ENCODE measurements at regions not wholly inside any gene's neighbourhood (a gene's known extent, or its start where the extent isn't known, plus 50 kb on each side); places are given as distances from the start of the nearest gene placed in this dataset.

DNA sequence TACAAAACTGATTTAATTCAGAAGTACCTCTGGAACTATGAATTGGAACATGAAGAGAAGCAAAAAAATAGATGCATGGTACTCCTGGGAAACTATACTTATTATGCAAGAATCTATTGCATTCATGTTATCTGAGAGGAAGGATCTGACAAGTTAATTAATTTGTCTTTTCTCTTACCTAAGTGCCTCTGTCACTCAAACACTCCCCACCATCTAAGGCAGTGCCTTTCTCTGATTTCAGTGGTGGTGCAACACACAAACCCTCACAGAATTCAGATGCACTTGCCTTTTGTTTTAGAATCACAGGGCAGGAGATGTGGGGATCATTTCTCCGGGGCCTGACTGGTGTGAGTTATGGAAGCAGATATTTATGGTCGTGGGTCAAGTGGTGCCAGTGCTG is 52.5 kb upstream of the C9orf72 start:
- TF ChIP-seq, protein P1, sequence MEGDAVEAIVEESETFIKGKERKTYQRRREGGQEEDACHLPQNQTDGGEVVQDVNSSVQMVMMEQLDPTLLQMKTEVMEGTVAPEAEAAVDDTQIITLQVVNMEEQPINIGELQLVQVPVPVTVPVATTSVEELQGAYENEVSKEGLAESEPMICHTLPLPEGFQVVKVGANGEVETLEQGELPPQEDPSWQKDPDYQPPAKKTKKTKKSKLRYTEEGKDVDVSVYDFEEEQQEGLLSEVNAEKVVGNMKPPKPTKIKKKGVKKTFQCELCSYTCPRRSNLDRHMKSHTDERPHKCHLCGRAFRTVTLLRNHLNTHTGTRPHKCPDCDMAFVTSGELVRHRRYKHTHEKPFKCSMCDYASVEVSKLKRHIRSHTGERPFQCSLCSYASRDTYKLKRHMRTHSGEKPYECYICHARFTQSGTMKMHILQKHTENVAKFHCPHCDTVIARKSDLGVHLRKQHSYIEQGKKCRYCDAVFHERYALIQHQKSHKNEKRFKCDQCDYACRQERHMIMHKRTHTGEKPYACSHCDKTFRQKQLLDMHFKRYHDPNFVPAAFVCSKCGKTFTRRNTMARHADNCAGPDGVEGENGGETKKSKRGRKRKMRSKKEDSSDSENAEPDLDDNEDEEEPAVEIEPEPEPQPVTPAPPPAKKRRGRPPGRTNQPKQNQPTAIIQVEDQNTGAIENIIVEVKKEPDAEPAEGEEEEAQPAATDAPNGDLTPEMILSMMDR (IDR thresholded peaks at IDR 0.05) = no peak

DNA sequence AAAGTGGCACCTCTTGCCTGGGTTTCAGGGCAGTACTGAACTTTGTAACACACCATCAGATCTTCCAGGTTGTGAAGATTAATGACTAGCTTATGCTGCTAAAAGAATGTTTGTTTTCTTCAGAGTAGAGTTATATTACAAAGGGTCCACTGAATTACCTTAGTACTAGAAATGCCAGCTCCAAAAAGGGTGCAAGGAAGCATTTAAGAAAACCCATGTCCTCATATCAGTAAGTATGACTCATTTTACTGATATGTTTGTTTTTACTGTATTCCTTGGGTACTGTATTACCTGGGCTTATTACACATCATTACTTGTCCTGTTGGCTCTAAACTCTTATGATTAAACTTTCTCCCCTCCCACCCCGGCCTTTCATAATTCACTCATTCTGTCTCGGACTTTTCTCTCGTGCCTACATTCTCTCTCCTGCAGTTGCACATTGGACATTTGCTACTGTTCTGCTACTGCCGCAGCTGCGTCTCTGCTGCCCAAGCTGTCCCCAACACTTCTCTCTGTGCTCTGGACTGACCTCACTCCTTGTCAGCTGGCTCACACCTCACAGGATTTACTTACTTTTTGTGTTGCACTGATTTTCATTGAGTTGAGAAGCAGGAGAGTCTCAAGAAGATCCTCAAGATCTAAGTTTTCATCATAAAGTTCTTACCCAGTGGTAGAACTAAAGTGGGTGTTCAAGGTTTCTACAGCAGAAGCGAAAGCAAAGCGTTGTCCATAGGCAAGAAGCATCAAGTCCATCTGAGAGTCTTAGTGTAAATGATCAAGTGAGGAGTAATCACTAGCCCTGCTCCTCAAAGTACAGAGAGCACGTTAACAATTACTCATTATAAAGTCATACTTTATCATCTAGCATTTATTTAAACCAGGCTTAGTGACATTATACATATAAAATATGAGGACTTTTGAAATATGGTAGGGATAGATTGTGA is 53.2 kb upstream of the C9orf72 start:
- TF ChIP-seq, protein P1 (IDR thresholded peaks at IDR 0.05) = no peak

DNA sequence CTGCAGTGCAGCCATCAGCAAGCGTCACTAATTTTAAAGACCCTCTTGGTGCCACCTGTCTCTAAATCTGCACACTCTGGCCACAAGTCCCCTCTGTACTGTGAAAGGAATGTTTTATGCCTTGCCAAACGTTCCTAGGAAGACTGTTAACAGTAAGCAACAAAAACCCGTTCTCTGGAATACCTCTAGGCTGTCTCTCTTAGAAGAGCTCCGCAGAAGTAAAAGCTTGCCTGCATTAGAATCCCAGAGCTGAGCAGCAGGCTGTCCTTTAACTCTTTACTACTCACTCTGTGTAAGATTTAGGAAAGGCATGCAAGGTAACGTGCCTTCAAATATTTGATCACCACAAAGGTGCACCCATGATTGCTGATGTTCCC is 53.9 kb upstream of the C9orf72 start:
- TF ChIP-seq, protein P1 (IDR thresholded peaks at IDR 0.05) = no peak

DNA sequence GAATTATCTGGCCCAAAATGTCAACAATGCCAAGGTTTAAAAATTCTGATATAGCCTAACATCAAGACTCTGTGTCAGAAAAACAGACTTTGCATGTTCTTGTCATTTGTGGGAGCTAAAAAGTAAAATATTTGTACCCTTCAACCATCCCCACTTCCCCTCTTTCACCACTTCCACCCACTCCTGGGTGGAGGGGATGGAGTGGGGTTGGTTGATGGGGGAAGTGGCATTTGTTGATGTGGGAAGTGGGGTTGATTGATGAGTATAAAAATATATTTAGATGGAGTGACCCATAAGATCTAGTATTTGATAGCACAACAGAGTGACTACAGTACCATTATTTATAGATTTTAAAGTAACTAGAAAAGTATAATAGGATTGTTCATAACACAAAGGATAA is 55.0 kb upstream of the C9orf72 start:
- TF ChIP-seq, protein P1 (IDR thresholded peaks at IDR 0.05) = no peak

DNA sequence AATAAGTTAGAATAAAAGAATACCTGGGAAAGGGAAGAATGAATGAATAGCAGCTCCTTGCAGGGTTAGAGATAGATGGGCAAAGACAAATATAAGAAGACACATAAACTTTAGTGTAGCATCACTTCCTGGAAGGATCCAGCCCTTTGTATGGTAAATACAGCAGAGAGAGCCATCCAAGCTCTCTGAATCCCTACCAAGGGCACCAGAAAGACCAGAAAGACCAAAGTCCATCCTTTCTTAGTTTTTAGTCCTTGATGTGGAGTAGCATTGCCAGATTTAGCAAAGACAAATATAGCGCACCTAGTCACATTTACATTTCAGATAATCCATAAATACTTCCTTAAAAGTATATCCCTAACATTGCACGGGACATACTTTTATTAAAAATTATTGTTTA is 56.1 kb upstream of the C9orf72 start:
- TF ChIP-seq, protein P1 (IDR thresholded peaks at IDR 0.05) = no peak

DNA sequence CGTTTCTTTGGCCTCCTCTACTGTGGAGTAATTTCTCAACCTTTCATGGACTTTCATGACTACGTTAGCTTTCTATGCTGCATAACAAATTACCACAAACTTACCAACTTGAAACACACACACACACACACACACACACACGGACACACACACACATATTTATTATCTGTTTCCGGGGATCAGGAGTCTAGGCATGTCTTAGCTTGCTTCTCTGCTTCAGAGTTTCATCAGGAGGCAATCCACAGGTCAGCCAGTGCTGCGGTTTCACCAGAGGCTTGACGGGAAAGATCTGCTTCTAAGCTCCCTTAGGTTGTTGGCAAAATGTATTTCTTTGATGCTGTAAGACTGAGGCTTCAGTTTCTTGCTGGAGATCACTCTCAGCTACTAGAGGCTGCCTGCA is 59.0 kb upstream of the C9orf72 start:
- TF ChIP-seq, protein P1 (IDR thresholded peaks at IDR 0.05) = no peak

DNA sequence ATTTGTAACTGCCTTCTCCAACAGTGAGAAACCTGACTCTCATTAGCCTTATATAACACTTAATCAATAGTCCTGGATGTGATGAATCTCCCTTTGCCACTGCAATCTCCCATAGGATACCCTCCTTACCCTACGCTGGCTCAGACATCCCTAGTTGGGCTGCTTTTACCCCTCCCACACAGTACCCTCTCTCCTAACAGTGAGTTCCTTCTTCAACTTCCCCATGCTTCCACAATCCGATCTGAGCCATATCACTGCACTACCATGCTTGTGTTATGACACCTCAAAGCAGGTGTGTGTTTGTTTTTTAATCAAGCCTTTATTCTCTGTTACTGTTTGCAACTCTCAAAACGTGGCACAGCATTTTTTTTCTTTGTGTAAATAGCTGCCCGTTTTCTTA is 60.5 kb upstream of the C9orf72 start:
- TF ChIP-seq, protein P1 (IDR thresholded peaks at IDR 0.05) = no peak
